Body of pancreas (tissue), 4 donors: ENCODE measurements at regions not wholly inside any gene's neighbourhood (a gene's known extent, or its start where the extent isn't known, plus 50 kb on each side); places are given as distances from the start of the nearest gene placed in this dataset.

ENCODE experiments used
- ATAC-seq: fragments of 150-250 bp; one replicate; pipeline ENCODE4 v1.9.1; 2016
- DNase-seq, 4 donors: peaks; one replicate each; pipeline ENCODE4 v3.0.0-alpha.2; 2019
- H3K27ac ChIP-seq, 4 donors: fragments of 200-600 bp; sonication (generic); 1 replicate in 3 of 4; 2 replicates in 1 of 4; pipeline versions ENCODE4 v1.5.1 to v1.6.1; 2016 to 2019; ENCODE audit warnings: mild to moderate bottlenecking in 1 of 4, mixed read lengths in 1 of 4, moderate library complexity in 1 of 4
- H3K27me3 ChIP-seq, 2 donors: fragments of 200-600 bp; sonication (generic); one replicate each; pipeline ENCODE4 v1.6.0; 2016; ENCODE audit warnings: mild to moderate bottlenecking in 1 of 2
- H3K36me3 ChIP-seq, 2 donors: fragments of 200-600 bp; sonication (generic); replicated peaks in 1 of 2; 2 replicates each; pipeline ENCODE4 v1.5.1; 2016; ENCODE audit warnings: low read depth in 2 of 2; ENCODE audit not compliant: insufficient read depth in 1 of 2
- H3K4me1 ChIP-seq: fragments of 200-600 bp; sonication (generic); one replicate; pipeline ENCODE4 v1.6.0; 2016
- H3K4me3 ChIP-seq, 2 donors: fragments of 200-600 bp; sonication (generic); 1 replicate in 1 of 2; 2 replicates in 1 of 2; pipeline ENCODE4 v1.5.1; 2016 to 2019
- H3K9me3 ChIP-seq, 3 donors: fragments of 200-600 bp; sonication (generic); 1 replicate in 2 of 3; 2 replicates in 1 of 3; pipeline ENCODE4 v1.5.1; 2016
- POLR2A ChIP-seq, 3 donors: fragments of 450-650 bp; IDR thresholded peaks; one replicate each; pipeline ENCODE4 v1.6.1; 2016; ENCODE audit warnings: antibody characterized with exemption in 3 of 3, mild to moderate bottlenecking in 2 of 3
- WGBS, 2 donors: methylation state at CpG; one replicate each; pipeline ENCODE4 v1.1.5; 2017; 5-methylcytosine and 5-hydroxymethylcytosine counted together
- intact Hi-C: fragments of 100-400 bp; cut with DNase I; formaldehyde crosslinking; loops from one replicate; pipeline ENCODE4 v1.15.1; 2023
- TF ChIP-seq, protein P1 (sequence below), 7 experiments: fragments of 450-650 bp in 4 of 7; fragments of 200-600 bp in 3 of 7; sonication (generic) in 3 of 7; IDR thresholded peaks; one replicate each; pipeline ENCODE4 v1.5.1; 2016 to 2019; ENCODE audit warnings: antibody characterized with exemption in 7 of 7

DNA sequence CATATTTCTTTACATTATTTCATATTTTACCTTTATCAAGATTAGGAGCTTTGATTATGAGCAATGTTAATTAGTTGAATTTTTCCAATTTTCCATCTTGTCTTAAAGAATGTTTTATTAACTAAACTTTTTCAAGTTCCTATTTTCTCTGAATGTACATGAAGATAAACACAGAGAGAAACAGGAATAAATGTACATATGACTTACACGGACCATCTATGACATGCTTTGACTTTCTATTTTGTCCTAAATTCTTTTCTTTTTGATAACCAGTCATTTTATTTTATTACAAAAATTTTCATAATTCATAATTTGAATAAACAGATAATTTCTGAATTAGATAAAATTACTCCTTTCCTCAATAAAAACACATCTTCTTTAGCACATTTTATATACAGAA, 1038.8 kb upstream of the ARRDC3 start:
- intact Hi-C loops, result no loop called here
- 30 to 42% methylated on average over 1 of the region's 1 CpG for WGBS, 2 donors
- no peaks in the 10 kb centered on the region for H3K27me3 ChIP-seq
- TF ChIP-seq, protein P1, sequence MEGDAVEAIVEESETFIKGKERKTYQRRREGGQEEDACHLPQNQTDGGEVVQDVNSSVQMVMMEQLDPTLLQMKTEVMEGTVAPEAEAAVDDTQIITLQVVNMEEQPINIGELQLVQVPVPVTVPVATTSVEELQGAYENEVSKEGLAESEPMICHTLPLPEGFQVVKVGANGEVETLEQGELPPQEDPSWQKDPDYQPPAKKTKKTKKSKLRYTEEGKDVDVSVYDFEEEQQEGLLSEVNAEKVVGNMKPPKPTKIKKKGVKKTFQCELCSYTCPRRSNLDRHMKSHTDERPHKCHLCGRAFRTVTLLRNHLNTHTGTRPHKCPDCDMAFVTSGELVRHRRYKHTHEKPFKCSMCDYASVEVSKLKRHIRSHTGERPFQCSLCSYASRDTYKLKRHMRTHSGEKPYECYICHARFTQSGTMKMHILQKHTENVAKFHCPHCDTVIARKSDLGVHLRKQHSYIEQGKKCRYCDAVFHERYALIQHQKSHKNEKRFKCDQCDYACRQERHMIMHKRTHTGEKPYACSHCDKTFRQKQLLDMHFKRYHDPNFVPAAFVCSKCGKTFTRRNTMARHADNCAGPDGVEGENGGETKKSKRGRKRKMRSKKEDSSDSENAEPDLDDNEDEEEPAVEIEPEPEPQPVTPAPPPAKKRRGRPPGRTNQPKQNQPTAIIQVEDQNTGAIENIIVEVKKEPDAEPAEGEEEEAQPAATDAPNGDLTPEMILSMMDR (IDR thresholded peaks at IDR 0.05), result no peak
- no peak for TF ChIP-seq POLR2A (IDR thresholded peaks at IDR 0.05)
- H3K4me1 ChIP-seq, result no peaks in the 10 kb centered on the region
- no peak for ATAC-seq
- no peaks in the 10 kb centered on the region for H3K9me3 ChIP-seq
- no peak for DNase-seq
- H3K36me3 ChIP-seq, result no peaks in the 10 kb centered on the region
- H3K4me3 ChIP-seq, result no peak overlapping the region
- no peak overlapping the region for H3K27ac ChIP-seq

DNA sequence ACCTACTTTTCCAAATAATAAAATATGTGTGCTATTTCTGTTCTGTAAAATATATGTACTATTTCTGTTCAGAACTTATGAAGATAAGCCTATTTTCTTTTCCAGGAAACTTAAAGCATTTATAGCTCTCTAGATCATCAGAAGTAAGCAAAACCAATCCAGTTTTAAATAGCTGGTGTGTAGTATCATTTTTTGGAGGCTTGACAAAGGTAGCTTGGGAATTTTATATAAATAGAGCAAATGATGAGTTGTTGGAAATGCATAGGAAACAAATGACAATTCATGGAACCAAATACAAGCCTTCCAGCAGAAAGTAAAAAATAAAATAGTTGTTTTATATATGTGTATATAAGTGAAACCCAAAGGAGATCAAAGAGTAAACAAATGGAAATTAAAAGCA, 1038.1 kb upstream of the ARRDC3 start:
- no peak overlapping the region for H3K4me3 ChIP-seq
- no peak for TF ChIP-seq POLR2A (IDR thresholded peaks at IDR 0.05)
- TF ChIP-seq, protein P1 (IDR thresholded peaks at IDR 0.05), result no peak
- H3K27ac ChIP-seq, result no peak overlapping the region
- no peaks in the 10 kb centered on the region for H3K27me3 ChIP-seq
- H3K36me3 ChIP-seq, result no peaks in the 10 kb centered on the region
- DNase-seq (no peak), ATAC-seq (no peak)
- intact Hi-C loops, result no loop called here
- H3K9me3 ChIP-seq, result no peaks in the 10 kb centered on the region
- no peaks in the 10 kb centered on the region for H3K4me1 ChIP-seq

DNA sequence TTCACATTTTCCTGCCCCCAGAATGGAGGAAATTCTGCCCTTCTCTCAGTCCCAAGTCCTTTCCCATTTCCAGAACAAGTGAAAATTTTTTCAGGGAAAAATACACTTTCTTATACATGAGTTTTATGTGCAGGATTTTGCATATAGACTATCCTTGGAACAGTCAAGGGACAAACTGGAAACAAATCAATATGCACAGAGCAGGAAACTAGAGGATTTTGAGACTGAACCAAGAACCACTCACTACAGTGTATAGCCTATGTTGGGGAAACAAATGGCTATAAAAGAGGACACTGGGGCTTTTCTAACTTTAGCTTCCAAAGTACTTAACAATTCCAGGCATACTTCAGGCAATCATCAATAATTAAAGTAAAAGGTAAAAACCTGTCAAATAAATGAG, 1036.1 kb upstream of the ARRDC3 start:
- Histone ChIP-seq H3K4me1 (no peaks in the 10 kb centered on the region), H3K36me3 (no peaks in the 10 kb centered on the region), H3K9me3 (no peaks in the 10 kb centered on the region), H3K27ac (no peak overlapping the region), H3K4me3 (no peak overlapping the region), H3K27me3 (no peaks in the 10 kb centered on the region)
- intact Hi-C loops, result no loop called here
- ATAC-seq (no peak), DNase-seq (no peak)
- TF ChIP-seq POLR2A (IDR thresholded peaks at IDR 0.05), result no peak
- TF ChIP-seq, protein P1 (IDR thresholded peaks at IDR 0.05), result no peak

DNA sequence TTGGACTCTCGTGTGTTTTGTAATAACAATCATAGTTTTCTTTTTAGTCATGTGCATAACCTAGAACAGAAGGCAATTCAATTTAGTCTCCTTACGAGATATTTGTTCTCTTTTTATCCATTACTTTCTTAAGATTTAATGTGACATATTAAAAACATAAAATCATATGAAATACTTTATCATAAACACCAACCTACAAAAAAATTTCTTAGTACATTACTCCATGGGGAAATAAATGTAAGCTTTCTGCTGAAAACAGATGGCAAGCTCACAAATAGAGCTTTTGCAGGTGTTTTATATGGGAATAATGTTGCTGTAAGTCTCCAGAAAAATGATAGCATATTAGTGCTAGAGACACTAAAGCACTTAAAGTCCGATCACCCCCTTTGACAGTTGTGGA, 1035.2 kb upstream of the ARRDC3 start:
- TF ChIP-seq POLR2A (IDR thresholded peaks at IDR 0.05), result no peak
- TF ChIP-seq, protein P1 (IDR thresholded peaks at IDR 0.05), result no peak
- ATAC-seq (no peak), DNase-seq (no peak)
- Histone ChIP-seq H3K9me3 (no peaks in the 10 kb centered on the region), H3K4me3 (no peak overlapping the region), H3K27ac (no peak overlapping the region), H3K27me3 (no peaks in the 10 kb centered on the region), H3K36me3 (no peaks in the 10 kb centered on the region), H3K4me1 (no peaks in the 10 kb centered on the region)
- whole genome bisulfite sequencing, 2 donors, result 59 to 66% methylated on average over 3 of the region's 3 CpGs
- intact Hi-C loops, result no loop called here

DNA sequence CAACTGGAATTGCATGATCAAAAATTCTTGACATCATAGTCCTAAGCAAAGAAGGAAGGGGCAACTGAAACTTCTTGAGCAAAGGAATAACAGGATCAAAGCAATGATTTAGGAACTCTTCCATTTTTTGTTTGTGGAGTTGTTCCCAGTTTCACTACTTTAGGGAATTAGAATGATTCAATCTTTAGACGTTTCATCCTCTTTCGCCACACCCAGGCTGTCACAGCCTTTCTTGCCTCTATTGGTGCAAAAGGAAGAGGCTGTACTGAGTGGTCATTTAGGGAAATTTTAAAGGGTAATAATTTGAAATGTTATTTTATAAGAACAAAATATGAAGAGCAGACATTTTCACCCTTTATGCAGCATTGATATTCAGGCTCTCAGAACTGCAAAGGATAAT, 1026.0 kb upstream of the ARRDC3 start:
- no peak overlapping the region for H3K4me3 ChIP-seq
- ATAC-seq, result no peak
- TF ChIP-seq POLR2A (IDR thresholded peaks at IDR 0.05), result no peak
- TF ChIP-seq, protein P1 (IDR thresholded peaks at IDR 0.05), result no peak
- DNase-seq, result no peak
- 55 to 64% methylated on average over 2 of the region's 2 CpGs for WGBS, 2 donors
- no peaks in the 10 kb centered on the region for H3K9me3 ChIP-seq
- intact Hi-C loops, result no loop called here
- no peak overlapping the region for H3K27ac ChIP-seq
- no peaks in the 10 kb centered on the region for H3K4me1 ChIP-seq
- no peaks in the 10 kb centered on the region for H3K27me3 ChIP-seq
- no peaks in the 10 kb centered on the region for H3K36me3 ChIP-seq
